Epithelial cell of prostate (primary cell): ENCODE measurements at regions not wholly inside any gene's neighbourhood (a gene's known extent, or its start where the extent isn't known, plus 50 kb on each side); places are given as distances from the start of the nearest gene placed in this dataset.
"Not testable (repeated sequence)": the region's sequence is repeated elsewhere in the genome, so short reads cannot be mapped to it uniquely, and the experiment has no call there.

Experiments used
- DNase-seq: peaks from one replicate; pipeline ENCODE4 v3.0.0-alpha.2; 2011; ENCODE audit warnings: low read depth, low spot score
- H3K27ac ChIP-seq: fragments of 450-650 bp; 2 replicates; pipeline ENCODE4 v1.5.1; 2017; ENCODE audit warnings: mild to moderate bottlenecking

GRCh38 chr10:80855348-80855971, 317.8 kb downstream of the SH2D4B start:
- no peak overlapping the region for H3K27ac ChIP-seq
- no peak for DNase-seq

- DNase-seq, result no peak
- no peak overlapping the region for H3K27ac ChIP-seq
These were observed 318.5 kb downstream of the SH2D4B start for GRCh38 chr10:80856186-80856585.

- not testable (repeated sequence) for DNase-seq, H3K27ac ChIP-seq
These were observed 321.6 kb downstream of the SH2D4B start for GRCh38 chr10:80859279-80859678.

GRCh38 chr10:80860719-80861118, 323.0 kb downstream of the SH2D4B start:
- no peak for DNase-seq
- H3K27ac ChIP-seq, result no peak overlapping the region

- H3K27ac ChIP-seq, result no peak overlapping the region
- DNase-seq, result no peak
These were observed 324.2 kb downstream of the SH2D4B start for GRCh38 chr10:80861882-80862281.

GRCh38 chr10:80870282-80870681, 332.6 kb downstream of the SH2D4B start:
- no peak overlapping the region for H3K27ac ChIP-seq
- DNase-seq, result no peak

- DNase-seq, result no peak
These were observed 333.4 kb downstream of the SH2D4B start for GRCh38 chr10:80871083-80871482.

GRCh38 chr10:80878330-80878729, 340.6 kb downstream of the SH2D4B start:
- DNase-seq, result no peak

More at GRCh38 chr10:80871083-80871482, 333.4 kb downstream of the SH2D4B start:
- H3K27ac ChIP-seq, result no peak overlapping the region

GRCh38 chr10:80890146-80890545, 352.4 kb downstream of the SH2D4B start:
- DNase-seq, result no peak
- no peak overlapping the region for H3K27ac ChIP-seq

More at GRCh38 chr10:80878330-80878729, 340.6 kb downstream of the SH2D4B start:
- no peak overlapping the region for H3K27ac ChIP-seq

- H3K27ac ChIP-seq, result no peak overlapping the region
- no peak for DNase-seq
These were observed 355.6 kb downstream of the SH2D4B start for GRCh38 chr10:80893256-80893655.

- no peak overlapping the region for H3K27ac ChIP-seq
These were observed 356.6 kb downstream of the SH2D4B start for GRCh38 chr10:80894311-80894791.

GRCh38 chr10:80894797-80895467, 357.2 kb downstream of the SH2D4B start:
- DNase-seq, result no peak

More at GRCh38 chr10:80894311-80894791, 356.6 kb downstream of the SH2D4B start:
- no peak for DNase-seq

GRCh38 chr10:80896076-80896475, 358.4 kb downstream of the SH2D4B start:
- H3K27ac ChIP-seq, result no peak overlapping the region
- no peak for DNase-seq

More at GRCh38 chr10:80894797-80895467, 357.2 kb downstream of the SH2D4B start:
- no peak overlapping the region for H3K27ac ChIP-seq

GRCh38 chr10:80896959-80897358, 359.3 kb downstream of the SH2D4B start:
- no peak overlapping the region for H3K27ac ChIP-seq
- no peak for DNase-seq

GRCh38 chr10:80900661-80901060, 363.0 kb downstream of the SH2D4B start:
- peak; percentile 24 for DNase-seq
- H3K27ac ChIP-seq, result no peak overlapping the region

GRCh38 chr10:80908611-80909010, 370.9 kb downstream of the SH2D4B start:
- no peak for DNase-seq
- H3K27ac ChIP-seq, result no peak overlapping the region

GRCh38 chr10:80909254-80909653, 371.6 kb downstream of the SH2D4B start:
- no peak for DNase-seq
- no peak overlapping the region for H3K27ac ChIP-seq

- no peak overlapping the region for H3K27ac ChIP-seq
- DNase-seq, result no peak
These were observed 379.9 kb downstream of the SH2D4B start for GRCh38 chr10:80917636-80918035.

GRCh38 chr10:80921032-80921431, 383.3 kb downstream of the SH2D4B start:
- H3K27ac ChIP-seq, result no peak overlapping the region
- DNase-seq, result no peak

GRCh38 chr10:80924063-80924952, 386.6 kb downstream of the SH2D4B start:
- H3K27ac ChIP-seq, result no peak overlapping the region
- no peak for DNase-seq
